HFFc6 (cell line): ENCODE measurements at regions not wholly inside any gene's neighbourhood (a gene's known extent, or its start where the extent isn't known, plus 50 kb on each side); places are given as distances from the start of the nearest gene placed in this dataset.
"Not testable (repeated sequence)": the region's sequence is repeated elsewhere in the genome, so short reads cannot be mapped to it uniquely, and the experiment has no call there.

Source experiments
- DNase-seq: peaks from one replicate; pipeline ENCODE4 v3.0.0-alpha.2; 2018
- H3K27ac Mint-ChIP-seq: 2 replicates; pipeline ENCODE4 v1.8.0; 2020; ENCODE audit warnings: mild to moderate bottlenecking, mixed read lengths
- H3K27me3 Mint-ChIP-seq: 2 replicates; pipeline ENCODE4 v1.8.0; 2021; ENCODE audit warnings: mild to moderate bottlenecking, moderate library complexity, mixed read lengths; ENCODE audit not compliant: insufficient read depth
- H3K36me3 Mint-ChIP-seq: 2 replicates; pipeline ENCODE4 v1.8.0; 2021; ENCODE audit warnings: low read depth, mixed read lengths
- H3K4me1 Mint-ChIP-seq: 2 replicates; pipeline ENCODE4 v1.8.0; 2020; ENCODE audit warnings: low read depth, mixed read lengths
- H3K4me3 Mint-ChIP-seq: 2 replicates; pipeline ENCODE4 v1.8.0; 2020; ENCODE audit warnings: mild to moderate bottlenecking, moderate library complexity, mixed read lengths
- H3K9me3 Mint-ChIP-seq: 2 replicates; pipeline ENCODE4 v1.8.0; 2020; ENCODE audit warnings: mild to moderate bottlenecking, mixed read lengths
- TF ChIP-seq, protein P1 (sequence below): fragments of 200-600 bp; sonication (generic); IDR thresholded peaks from 2 replicates; pipeline ENCODE4 v1.5.0; 2021; ENCODE audit warnings: antibody characterized with exemption, mild to moderate bottlenecking

DNA sequence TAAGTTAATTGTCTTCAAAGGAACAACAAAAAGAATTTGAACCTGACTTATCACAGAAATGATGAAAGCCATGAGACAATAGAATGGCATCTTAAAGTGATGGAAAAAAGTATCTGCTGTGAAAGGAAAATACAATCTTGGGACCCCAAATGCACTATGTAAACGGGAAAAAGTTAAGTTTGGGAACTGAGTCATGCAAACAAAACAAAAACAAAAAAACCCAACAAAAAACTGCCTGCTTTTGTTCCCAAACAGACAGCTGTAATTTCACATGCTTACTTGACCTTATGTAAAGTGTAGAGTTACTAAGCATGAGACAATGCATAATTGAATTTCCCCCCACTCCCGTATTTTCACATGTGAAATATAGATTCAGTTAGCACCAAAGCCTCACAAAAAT lies 122.1 kb upstream of the RBMS1 start:
- H3K4me3 Mint-ChIP-seq: no peak overlapping the region
- H3K36me3 Mint-ChIP-seq: peaks cover 12% of the 10 kb centered on the region; the same call in 1 of the 2 replicates
- TF ChIP-seq, protein P1, sequence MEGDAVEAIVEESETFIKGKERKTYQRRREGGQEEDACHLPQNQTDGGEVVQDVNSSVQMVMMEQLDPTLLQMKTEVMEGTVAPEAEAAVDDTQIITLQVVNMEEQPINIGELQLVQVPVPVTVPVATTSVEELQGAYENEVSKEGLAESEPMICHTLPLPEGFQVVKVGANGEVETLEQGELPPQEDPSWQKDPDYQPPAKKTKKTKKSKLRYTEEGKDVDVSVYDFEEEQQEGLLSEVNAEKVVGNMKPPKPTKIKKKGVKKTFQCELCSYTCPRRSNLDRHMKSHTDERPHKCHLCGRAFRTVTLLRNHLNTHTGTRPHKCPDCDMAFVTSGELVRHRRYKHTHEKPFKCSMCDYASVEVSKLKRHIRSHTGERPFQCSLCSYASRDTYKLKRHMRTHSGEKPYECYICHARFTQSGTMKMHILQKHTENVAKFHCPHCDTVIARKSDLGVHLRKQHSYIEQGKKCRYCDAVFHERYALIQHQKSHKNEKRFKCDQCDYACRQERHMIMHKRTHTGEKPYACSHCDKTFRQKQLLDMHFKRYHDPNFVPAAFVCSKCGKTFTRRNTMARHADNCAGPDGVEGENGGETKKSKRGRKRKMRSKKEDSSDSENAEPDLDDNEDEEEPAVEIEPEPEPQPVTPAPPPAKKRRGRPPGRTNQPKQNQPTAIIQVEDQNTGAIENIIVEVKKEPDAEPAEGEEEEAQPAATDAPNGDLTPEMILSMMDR: no peak
- no peak for DNase-seq
- H3K9me3 Mint-ChIP-seq: peaks cover 4% of the 10 kb centered on the region
- no peaks in the 10 kb centered on the region for H3K27me3 Mint-ChIP-seq
- H3K27ac Mint-ChIP-seq: no peak overlapping the region
- H3K4me1 Mint-ChIP-seq: peaks cover 51% of the 10 kb centered on the region

DNA sequence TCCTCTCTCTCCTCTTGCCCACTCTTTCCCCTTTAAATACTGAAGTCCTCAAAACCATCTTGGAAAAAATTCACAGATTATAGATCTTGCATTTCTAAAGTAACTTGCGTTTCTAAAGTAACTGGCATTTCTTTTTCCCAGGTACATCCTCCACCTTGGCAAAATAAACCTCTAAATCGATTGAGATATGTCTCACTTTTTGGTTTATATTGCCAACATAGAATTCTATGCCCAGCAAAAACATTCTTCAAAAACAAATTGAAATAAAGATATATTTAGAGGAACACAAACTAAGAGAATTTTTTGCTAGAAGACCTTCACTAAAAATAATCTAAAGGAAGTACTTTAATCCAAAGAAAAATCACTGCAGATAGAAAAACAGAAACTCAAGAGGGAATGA lies 122.5 kb upstream of the RBMS1 start:
- Mint-ChIP-seq H3K27ac (no peak overlapping the region), H3K9me3 (peaks cover 4% of the 10 kb centered on the region), H3K4me3 (no peak overlapping the region), H3K36me3 (peaks cover 12% of the 10 kb centered on the region; the same call in 1 of the 2 replicates), H3K4me1 (peaks cover 50% of the 10 kb centered on the region), H3K27me3 (no peaks in the 10 kb centered on the region)
- TF ChIP-seq, protein P1: no peak
- no peak for DNase-seq

DNA sequence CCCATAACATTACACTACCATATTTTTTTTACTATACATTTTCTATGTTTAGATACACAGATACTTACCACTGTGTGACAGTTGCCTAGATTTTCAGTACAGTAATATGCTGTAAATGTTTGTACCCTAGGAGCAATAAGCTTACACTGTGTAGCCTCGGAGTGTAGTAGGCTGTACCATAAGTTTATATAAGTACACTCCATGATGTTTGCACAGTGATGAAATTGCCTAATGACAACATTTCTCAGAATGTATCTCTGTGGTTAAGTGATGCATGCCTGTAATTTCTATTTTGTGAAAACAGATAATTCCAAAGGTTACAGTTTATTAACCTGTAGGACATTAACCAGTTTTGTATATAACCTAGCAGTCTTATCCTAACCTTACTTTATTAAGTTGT lies 128.1 kb upstream of the RBMS1 start:
- Mint-ChIP-seq H3K27ac (no peak overlapping the region), H3K4me3 (no peak overlapping the region), H3K36me3 (peaks cover 6% of the 10 kb centered on the region), H3K27me3 (no peaks in the 10 kb centered on the region; the same call in 1 of the 2 replicates), H3K4me1 (peaks cover 6% of the 10 kb centered on the region), H3K9me3 (peaks cover 7% of the 10 kb centered on the region)
- DNase-seq: no peak
- TF ChIP-seq, protein P1: no peak

DNA sequence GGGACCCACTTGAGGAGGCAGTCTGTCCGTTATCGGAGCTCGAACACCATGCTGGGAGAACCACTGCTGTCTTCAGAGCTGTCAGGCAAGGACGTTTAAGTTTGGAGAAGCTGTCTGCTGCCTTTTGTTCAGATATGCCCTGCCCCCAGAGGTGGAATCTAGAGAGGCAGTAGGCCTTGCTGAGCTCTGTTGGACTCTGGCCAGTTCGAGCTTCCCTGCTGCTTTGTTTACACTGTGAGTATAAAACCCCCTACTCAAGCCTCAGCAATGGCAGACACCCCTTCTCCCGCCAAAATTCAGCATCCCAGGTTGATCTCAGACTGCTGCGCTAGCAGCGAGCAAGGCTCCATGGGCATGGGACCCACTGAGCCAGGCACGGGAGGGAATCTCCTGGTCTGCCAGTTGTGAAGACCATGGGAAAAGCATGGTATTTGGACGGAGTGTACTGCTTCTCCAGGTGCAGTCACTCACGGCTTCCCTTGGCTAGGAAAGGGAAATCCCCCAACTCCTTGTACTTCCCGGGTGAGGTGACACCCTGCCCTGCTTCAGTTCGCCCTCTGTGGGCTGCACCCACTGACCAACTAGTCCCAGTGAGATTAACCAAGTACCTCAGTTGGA lies 134.5 kb upstream of the RBMS1 start:
- not testable (repeated sequence) for H3K27me3 Mint-ChIP-seq, H3K27ac Mint-ChIP-seq, DNase-seq, H3K9me3 Mint-ChIP-seq, H3K36me3 Mint-ChIP-seq, H3K4me3 Mint-ChIP-seq
- H3K4me1 Mint-ChIP-seq: peaks cover 19% of the 10 kb centered on the region

- DNase-seq: no peak
- H3K36me3 Mint-ChIP-seq: peaks cover 6% of the 10 kb centered on the region; the same call in 1 of the 2 replicates
- no peak overlapping the region for H3K27ac Mint-ChIP-seq
- no peak overlapping the region for H3K4me3 Mint-ChIP-seq
- H3K9me3 Mint-ChIP-seq: peaks cover 7% of the 10 kb centered on the region
- H3K4me1 Mint-ChIP-seq: peaks cover 19% of the 10 kb centered on the region
- TF ChIP-seq, protein P1: no peak
- no peaks in the 10 kb centered on the region; the same call in none of the 2 replicates for H3K27me3 Mint-ChIP-seq
Measured at GRCh38 chr2:160628811-160629210, 135.2 kb upstream of the RBMS1 start.

GRCh38 chr2:160630801-160631590 lies 137.4 kb upstream of the RBMS1 start:
- H3K27ac Mint-ChIP-seq: no peak overlapping the region
- H3K4me3 Mint-ChIP-seq: no peak overlapping the region
- H3K36me3 Mint-ChIP-seq: no peaks in the 10 kb centered on the region
- no peak for DNase-seq
- no peaks in the 10 kb centered on the region; the same call in none of the 2 replicates for H3K27me3 Mint-ChIP-seq
- no peaks in the 10 kb centered on the region for H3K9me3 Mint-ChIP-seq
- H3K4me1 Mint-ChIP-seq: peaks cover 34% of the 10 kb centered on the region
- TF ChIP-seq, protein P1: no peak
